ENCODE measurements at regions not wholly inside any gene's neighbourhood (a gene's known extent, or its start where the extent isn't known, plus 50 kb on each side); places are given as distances from the start of the nearest gene placed in this dataset.

DNA sequence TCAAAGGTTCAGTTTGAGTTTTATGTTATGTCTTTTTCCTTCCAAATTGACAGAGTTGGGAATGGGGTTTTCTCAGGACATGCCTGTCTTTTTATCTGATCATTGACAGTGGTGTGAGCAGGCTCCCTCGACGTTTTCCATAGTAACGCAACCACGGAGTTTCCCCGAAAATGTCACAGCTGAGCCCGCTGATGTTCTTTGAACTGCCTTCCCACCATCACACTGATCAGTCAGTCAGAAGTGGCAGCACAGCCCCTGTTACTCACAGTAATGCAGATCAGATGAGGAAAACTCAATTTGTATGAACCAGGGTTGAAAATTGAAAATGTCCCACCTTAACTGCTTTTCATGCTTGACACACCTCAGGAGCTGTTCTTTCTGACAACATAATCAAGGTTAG, 210.4 kb downstream of the NECTIN3 start:
- TF ChIP-seq, protein P1, sequence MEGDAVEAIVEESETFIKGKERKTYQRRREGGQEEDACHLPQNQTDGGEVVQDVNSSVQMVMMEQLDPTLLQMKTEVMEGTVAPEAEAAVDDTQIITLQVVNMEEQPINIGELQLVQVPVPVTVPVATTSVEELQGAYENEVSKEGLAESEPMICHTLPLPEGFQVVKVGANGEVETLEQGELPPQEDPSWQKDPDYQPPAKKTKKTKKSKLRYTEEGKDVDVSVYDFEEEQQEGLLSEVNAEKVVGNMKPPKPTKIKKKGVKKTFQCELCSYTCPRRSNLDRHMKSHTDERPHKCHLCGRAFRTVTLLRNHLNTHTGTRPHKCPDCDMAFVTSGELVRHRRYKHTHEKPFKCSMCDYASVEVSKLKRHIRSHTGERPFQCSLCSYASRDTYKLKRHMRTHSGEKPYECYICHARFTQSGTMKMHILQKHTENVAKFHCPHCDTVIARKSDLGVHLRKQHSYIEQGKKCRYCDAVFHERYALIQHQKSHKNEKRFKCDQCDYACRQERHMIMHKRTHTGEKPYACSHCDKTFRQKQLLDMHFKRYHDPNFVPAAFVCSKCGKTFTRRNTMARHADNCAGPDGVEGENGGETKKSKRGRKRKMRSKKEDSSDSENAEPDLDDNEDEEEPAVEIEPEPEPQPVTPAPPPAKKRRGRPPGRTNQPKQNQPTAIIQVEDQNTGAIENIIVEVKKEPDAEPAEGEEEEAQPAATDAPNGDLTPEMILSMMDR (conservative IDR thresholded peaks at IDR 0.05; ENCODE audit: low read length) = no peak
- no peak for TF ChIP-seq EZH2phosphoT487 (IDR thresholded peaks at IDR 0.05; ENCODE audit: borderline replicate concordance, low read depth, low read length)
